Activated CD4-positive, alpha-beta T cell treated with anti-CD3 and anti-CD28 coated beads, Interleukin-2, amount 10 ng/mL, durations not matched to agents 24 days and 14 days (primary cell): ENCODE measurements at regions not wholly inside any gene's neighbourhood (a gene's known extent, or its start where the extent isn't known, plus 50 kb on each side); places are given as distances from the start of the nearest gene placed in this dataset.

Experiments used
- DNase-seq: peaks from one replicate; pipeline ENCODE4 v3.0.0; 2022
- H3K27ac Mint-ChIP-seq: one replicate; pipeline ENCODE4 v1.8.0; 2022; ENCODE audit warnings: mild to moderate bottlenecking, mixed read lengths
- H3K27me3 Mint-ChIP-seq: one replicate; pipeline ENCODE4 v1.8.0; 2022; ENCODE audit warnings: mixed read lengths
- H3K36me3 Mint-ChIP-seq: one replicate; pipeline ENCODE4 v1.8.0; 2022; ENCODE audit warnings: low read depth, mild to moderate bottlenecking, mixed read lengths
- H3K4me1 Mint-ChIP-seq: one replicate; pipeline ENCODE4 v1.8.0; 2021; ENCODE audit warnings: mixed read lengths
- H3K4me3 Mint-ChIP-seq: one replicate; pipeline ENCODE4 v1.8.0; 2022; ENCODE audit warnings: mild to moderate bottlenecking, moderate library complexity, mixed read lengths
- H3K9me3 Mint-ChIP-seq: one replicate; pipeline ENCODE4 v1.8.0; 2021; ENCODE audit warnings: mixed read lengths
- intact Hi-C: fragments of 100-400 bp; cut with micrococcal nuclease; formaldehyde crosslinking; loops from one replicate; pipeline ENCODE4 v1.15.1; 2023

DNA sequence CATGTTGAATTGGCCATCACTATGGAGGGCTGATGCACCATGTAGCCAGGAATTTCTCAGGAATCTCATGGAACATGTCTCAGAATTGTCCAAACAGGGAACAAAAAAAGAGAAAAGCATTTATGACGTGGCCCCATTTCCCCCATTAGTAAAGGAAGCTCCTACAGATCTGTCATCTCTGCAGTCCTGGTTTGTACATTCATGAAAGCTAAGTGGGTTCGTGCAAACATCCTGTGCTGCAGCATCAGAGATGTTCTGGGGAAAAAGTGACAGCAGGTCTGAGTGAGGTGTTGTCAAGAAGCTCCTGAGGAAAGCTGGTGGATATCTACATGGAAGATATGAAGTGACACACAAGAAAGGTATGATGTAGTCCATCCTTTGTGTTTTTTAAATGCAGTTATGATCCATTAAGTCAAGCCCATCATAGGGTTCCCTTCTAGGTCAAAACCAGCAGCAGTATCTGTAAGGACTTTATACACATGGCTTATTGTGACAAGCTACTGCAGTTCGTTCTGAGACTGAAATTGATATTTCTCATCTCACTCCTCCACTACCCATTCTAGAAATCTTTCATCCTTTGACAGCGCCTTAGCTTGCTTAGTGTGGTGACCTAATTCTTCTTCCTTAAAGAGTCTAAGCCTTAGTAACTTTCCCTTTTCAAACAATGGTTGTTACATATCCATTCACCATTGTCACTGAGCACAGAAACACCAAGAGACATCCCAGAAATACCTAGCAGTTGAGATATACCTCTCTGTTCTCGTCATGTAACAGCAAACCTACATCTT lies 200.0 kb upstream of the TCF21 start:
- Mint-ChIP-seq H3K4me3 (no peak overlapping the region), H3K36me3 (no peaks in the 10 kb centered on the region), H3K9me3 (no peaks in the 10 kb centered on the region), H3K4me1 (no peaks in the 10 kb centered on the region), H3K27me3 (no peaks in the 10 kb centered on the region), H3K27ac (no peak overlapping the region)
- DNase-seq, result no peak
- intact Hi-C loops, result no loop called here

DNA sequence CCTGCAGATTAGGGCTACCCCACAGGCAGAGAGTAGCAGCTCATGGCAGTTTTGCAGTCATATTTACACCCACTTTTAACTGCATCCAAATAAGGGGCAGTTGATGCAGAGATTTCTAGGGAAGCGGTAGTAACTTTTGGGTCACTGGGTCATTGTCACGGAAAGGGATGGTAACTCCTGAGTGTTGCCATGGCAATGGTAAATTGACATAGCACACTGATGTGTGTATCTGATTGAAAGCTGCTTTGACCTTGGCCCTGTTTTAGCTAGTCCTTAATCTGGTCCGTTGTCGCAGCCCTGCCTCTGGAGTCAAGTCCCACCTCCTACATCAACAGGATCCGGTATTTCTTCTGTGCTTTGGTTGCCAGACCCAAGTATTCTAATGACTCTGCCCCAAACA lies 199.1 kb upstream of the TCF21 start:
- H3K4me3 Mint-ChIP-seq, result no peak overlapping the region
- no peaks in the 10 kb centered on the region for H3K4me1 Mint-ChIP-seq
- no peak for DNase-seq
- no peaks in the 10 kb centered on the region for H3K36me3 Mint-ChIP-seq
- H3K27me3 Mint-ChIP-seq, result no peaks in the 10 kb centered on the region
- H3K9me3 Mint-ChIP-seq, result no peaks in the 10 kb centered on the region
- no peak overlapping the region for H3K27ac Mint-ChIP-seq
- intact Hi-C loops, result no loop called here

DNA sequence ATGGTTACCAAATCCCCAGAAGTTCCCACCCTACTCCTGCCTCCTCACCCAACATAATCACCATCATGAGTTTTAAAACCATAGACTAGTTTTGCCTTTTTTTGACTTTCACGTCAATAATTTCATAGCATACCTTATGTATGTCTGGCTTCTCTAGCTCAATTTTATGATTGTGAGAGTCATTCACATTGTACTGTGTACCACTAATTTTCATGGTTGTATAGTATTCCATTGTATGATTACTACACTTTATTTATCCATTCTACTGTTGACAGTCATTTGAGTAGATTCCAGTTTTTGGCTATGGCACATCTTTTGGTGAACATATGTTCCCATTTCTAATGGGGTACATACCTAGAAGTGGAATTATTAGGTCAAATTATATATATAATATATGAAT lies 195.3 kb upstream of the TCF21 start:
- H3K36me3 Mint-ChIP-seq, result no peaks in the 10 kb centered on the region
- H3K4me3 Mint-ChIP-seq, result no peak overlapping the region
- H3K4me1 Mint-ChIP-seq, result no peaks in the 10 kb centered on the region
- H3K27ac Mint-ChIP-seq, result no peak overlapping the region
- no peak for DNase-seq
- intact Hi-C loops, result no loop called here
- H3K9me3 Mint-ChIP-seq, result no peaks in the 10 kb centered on the region
- H3K27me3 Mint-ChIP-seq, result no peaks in the 10 kb centered on the region

DNA sequence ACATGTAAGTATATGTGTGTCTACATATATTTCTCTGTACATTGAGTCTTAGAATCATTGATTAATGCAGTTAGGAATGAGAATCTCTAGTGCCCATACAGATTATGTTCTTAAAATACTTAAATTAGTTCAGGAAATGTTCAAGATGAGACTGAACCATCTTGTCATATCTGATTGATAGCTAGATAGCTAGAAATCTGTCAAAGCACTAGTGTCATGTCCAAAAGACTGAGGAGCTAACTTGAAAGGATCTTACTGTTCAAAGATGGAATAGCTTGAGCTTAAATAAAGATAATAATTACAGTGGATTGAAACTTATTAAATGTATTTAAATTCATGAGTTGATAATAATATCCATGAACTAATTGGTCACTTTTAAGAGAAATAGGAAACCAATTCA lies 191.7 kb upstream of the TCF21 start:
- no peak for DNase-seq
- Mint-ChIP-seq H3K27me3 (peaks cover 15% of the 10 kb centered on the region), H3K36me3 (no peaks in the 10 kb centered on the region), H3K27ac (no peak overlapping the region), H3K9me3 (no peaks in the 10 kb centered on the region), H3K4me1 (no peaks in the 10 kb centered on the region), H3K4me3 (no peak overlapping the region)
- intact Hi-C loops, result no loop called here

DNA sequence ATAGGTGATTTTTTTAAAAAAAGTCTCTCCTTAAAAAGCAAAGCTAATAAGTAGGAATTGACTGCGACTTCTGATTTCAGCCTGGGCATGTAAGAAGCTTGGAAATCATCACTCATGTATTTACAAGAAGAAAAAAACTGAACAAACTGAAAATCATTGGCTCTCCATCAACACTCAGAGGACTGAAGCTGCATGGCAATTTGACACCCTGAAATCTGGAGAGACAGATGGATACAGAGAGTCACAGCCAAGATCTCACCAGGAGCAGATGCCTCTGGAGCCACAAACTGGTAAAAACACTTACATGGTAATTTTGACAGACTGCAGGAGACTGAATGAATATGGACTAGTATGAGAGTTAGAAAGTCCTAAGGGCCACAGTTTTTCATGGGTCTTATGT lies 191.2 kb upstream of the TCF21 start:
- no peaks in the 10 kb centered on the region for H3K36me3 Mint-ChIP-seq

DNA sequence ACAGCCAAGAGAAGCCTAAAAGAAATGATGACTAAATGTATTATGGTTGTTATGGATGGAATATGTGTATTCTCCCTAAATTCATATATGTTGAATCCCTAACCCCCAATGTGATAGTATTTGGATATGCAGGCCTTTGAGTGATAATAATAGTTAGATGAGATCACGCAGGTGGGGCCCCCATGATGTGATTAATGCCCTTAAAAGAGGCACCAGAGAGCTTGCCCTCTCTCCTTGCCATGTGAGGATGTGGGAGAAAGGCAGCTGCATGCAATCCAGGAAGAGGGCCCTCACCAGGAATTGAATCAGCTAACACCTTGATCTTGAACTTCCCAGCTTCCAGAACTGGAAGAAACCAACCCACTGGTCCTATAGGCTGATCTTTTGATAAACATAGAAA lies 190.6 kb upstream of the TCF21 start:
- no peak overlapping the region for H3K27ac Mint-ChIP-seq
- H3K9me3 Mint-ChIP-seq, result no peaks in the 10 kb centered on the region
- H3K4me1 Mint-ChIP-seq, result no peaks in the 10 kb centered on the region
- intact Hi-C loops, result no loop called here
- H3K4me3 Mint-ChIP-seq, result no peak overlapping the region
- no peaks in the 10 kb centered on the region for H3K36me3 Mint-ChIP-seq
- peaks cover 15% of the 10 kb centered on the region for H3K27me3 Mint-ChIP-seq
- no peak for DNase-seq

More for the DNA sequence above, 191.2 kb upstream of the TCF21 start:
- H3K4me1 Mint-ChIP-seq, result no peaks in the 10 kb centered on the region
- no peak overlapping the region for H3K4me3 Mint-ChIP-seq
- intact Hi-C loops, result no loop called here
- DNase-seq, result no peak
- H3K27ac Mint-ChIP-seq, result no peak overlapping the region
- no peaks in the 10 kb centered on the region for H3K9me3 Mint-ChIP-seq
- peaks cover 15% of the 10 kb centered on the region for H3K27me3 Mint-ChIP-seq

DNA sequence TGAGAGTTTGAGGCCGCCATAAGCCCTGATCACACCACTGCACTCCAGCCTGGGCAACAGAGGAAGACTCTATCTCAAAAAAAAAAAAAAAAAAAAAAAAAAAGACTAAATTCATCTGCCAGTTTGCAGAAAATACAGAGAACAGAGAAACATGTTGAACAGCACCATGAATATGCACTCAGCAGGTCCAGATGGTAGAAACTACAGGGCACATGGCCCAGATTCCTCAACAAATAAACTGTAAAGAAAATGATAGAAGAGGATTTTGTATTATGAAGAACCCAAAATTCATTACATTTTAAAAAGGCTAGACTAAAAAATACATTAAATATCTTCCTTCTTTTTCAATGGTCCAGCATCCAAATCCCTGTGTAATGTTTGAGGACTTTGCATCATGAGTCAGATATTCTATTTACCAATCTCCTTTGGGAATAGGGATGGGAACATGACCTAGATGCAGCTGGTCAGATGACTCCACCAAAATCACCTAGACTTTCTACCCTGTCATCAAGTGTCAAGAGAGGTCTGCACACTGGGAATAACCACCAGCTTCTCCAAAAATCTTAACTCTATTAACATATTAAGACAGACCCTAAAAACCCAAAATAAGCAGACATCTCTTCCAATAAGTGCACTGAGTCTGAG lies 189.1 kb upstream of the TCF21 start:
- Mint-ChIP-seq H3K9me3 (no peaks in the 10 kb centered on the region), H3K27me3 (peaks cover 17% of the 10 kb centered on the region), H3K27ac (no peak overlapping the region), H3K4me3 (no peak overlapping the region), H3K36me3 (no peaks in the 10 kb centered on the region), H3K4me1 (no peaks in the 10 kb centered on the region)
- no peak for DNase-seq
- intact Hi-C loops, result no loop called here

DNA sequence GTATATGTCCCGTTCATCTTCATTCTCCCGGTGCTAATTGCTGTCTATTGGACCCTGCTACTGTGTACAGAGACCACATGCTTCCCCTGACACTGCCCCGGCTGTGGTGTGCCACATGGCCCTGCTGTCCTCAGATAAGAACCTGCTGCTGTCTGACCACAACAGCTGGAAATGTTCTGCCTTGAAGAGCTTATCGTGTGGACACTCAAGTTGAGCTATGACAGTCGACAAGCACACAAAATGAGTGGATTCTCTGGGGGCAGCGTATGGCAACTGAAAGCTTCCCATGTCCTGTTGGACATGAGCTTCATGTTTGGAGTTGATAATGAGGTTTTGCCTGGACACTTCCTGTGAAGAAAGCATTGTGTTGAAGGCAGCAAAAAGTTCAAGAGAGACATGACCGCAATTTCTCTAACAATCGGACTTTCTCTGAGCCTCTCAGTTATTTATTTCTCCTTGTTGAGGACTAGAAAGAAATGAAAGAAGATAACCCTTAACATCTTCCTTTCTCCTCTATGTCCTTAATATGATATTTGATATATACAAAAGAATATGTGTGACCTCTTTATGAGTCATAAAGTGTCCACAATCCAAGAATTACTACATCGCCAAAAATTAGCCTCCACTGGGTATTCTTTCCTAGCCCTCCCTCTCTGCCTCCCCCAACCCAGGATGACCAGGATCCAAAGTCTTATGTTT lies 187.1 kb upstream of the TCF21 start:
- H3K27me3 Mint-ChIP-seq, result peaks cover 21% of the 10 kb centered on the region
- H3K4me3 Mint-ChIP-seq, result no peak overlapping the region
- H3K27ac Mint-ChIP-seq, result no peak overlapping the region
- H3K36me3 Mint-ChIP-seq, result no peaks in the 10 kb centered on the region
- intact Hi-C loops, result no loop called here
- H3K9me3 Mint-ChIP-seq, result no peaks in the 10 kb centered on the region
- no peak for DNase-seq
- no peaks in the 10 kb centered on the region for H3K4me1 Mint-ChIP-seq

DNA sequence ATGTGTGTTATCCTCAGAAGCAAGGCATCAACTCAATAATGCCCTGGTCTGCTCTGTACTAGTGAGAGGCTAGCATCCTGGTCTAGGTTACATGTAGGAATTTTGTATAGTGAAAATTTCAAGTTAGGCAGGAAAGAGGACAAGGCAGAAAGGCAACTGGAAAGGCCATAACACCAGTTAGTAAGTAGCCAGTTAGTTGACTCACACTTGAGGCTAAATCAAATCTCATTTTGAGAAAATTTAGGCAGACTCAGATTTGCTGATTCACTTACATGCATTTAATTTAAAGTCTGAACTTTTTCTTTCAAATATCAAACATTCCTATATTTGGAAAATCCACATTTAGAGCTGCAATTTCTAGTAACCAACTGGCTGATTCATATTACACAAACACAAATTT lies 184.5 kb upstream of the TCF21 start:
- peaks cover 23% of the 10 kb centered on the region for H3K27me3 Mint-ChIP-seq
- H3K36me3 Mint-ChIP-seq, result no peaks in the 10 kb centered on the region
- intact Hi-C loops, result no loop called here
- no peaks in the 10 kb centered on the region for H3K9me3 Mint-ChIP-seq
- peaks cover 2% of the 10 kb centered on the region for H3K4me1 Mint-ChIP-seq
- H3K4me3 Mint-ChIP-seq, result no peak overlapping the region
- DNase-seq, result no peak
- H3K27ac Mint-ChIP-seq, result no peak overlapping the region

DNA sequence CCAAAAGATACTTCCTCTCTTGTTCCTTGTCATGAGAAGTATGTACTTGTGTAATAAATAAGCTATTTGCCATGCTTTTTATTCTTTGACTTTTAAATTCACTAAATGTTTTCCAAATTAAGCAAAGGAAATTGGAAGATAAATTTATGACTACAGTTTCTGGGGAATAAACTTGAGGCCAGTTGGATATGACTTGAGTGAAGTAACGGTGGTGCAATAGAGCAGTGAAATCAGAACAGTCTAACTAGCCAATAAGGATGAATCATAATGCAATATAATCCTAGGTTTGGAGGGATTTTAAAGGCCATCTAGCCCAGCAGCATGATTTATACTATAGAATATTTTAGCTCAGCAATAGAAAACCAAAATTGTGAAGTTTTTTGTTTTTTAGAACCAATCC lies 183.8 kb upstream of the TCF21 start:
- Mint-ChIP-seq H3K4me3 (no peak overlapping the region), H3K27me3 (peaks cover 22% of the 10 kb centered on the region), H3K9me3 (no peaks in the 10 kb centered on the region), H3K36me3 (no peaks in the 10 kb centered on the region), H3K4me1 (peaks cover 2% of the 10 kb centered on the region), H3K27ac (no peak overlapping the region)
- no peak for DNase-seq
- intact Hi-C loops, result no loop called here

DNA sequence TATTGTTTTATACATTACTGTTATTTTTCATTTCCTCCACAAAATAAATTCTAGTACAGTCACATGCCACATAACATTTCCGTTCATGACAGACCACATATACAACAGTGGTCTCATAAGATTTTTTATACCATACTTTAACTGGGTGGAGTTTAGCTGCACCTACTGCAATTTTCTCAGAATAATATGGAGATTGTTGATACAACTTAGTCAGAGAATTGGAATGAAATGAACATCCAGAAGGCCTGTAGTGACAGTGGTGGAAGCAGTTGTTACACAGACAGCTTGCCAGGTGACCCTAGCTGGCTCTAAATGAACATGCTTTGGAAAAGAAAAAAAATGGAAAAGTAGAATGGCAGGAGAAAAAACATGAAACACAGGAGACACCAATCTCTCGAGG lies 183.2 kb upstream of the TCF21 start:
- H3K9me3 Mint-ChIP-seq, result no peaks in the 10 kb centered on the region
- H3K27me3 Mint-ChIP-seq, result peaks cover 18% of the 10 kb centered on the region
- no peak overlapping the region for H3K4me3 Mint-ChIP-seq
- H3K27ac Mint-ChIP-seq, result no peak overlapping the region
- DNase-seq, result no peak
- peaks cover 2% of the 10 kb centered on the region for H3K4me1 Mint-ChIP-seq
- no peaks in the 10 kb centered on the region for H3K36me3 Mint-ChIP-seq
- intact Hi-C loops, result no loop called here

DNA sequence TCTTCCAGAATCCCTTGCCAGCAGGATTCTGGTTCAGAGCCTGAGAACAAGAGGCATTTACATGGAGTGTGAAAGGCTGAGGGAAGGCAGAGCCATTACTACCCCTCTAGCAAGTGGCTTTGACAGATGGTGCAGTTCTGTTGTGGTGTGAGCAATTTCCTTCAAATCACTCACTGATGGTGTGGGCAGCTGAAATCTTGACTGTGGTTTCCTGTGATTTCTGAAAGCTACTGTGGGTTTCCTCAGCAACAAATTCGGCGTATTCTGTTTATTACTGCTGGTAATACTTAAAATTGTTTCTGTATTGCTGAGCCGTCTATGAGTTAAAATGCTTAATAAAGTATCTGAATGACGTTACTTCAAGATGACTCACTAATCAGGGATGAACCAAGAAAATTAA lies 181.5 kb upstream of the TCF21 start:
- no peak for DNase-seq
- peaks cover 2% of the 10 kb centered on the region for H3K4me1 Mint-ChIP-seq
- no peaks in the 10 kb centered on the region for H3K9me3 Mint-ChIP-seq
- intact Hi-C loops, result no loop called here
- no peak overlapping the region for H3K27ac Mint-ChIP-seq
- no peaks in the 10 kb centered on the region for H3K36me3 Mint-ChIP-seq
- no peak overlapping the region for H3K4me3 Mint-ChIP-seq
- peaks cover 7% of the 10 kb centered on the region for H3K27me3 Mint-ChIP-seq

DNA sequence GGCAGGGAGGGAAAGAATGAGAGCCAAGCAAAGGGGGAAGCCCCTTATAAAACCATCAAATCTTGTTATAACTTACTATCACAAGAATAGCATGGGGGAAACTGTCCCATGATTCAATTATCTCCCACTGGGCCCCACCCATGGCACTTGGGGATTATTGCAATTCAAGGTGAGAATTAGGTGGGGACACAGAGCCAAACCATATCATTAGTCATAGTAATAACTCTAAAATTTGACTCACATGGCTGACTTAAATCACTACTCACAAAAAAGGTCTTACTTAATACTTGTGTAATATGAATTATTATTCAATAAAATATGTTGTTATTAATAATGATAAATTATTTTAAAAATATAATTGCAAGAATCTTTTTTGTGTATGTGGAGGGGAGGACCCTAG lies 178.1 kb upstream of the TCF21 start:
- intact Hi-C loops, result no loop called here
- H3K27ac Mint-ChIP-seq, result no peak overlapping the region
- no peak for DNase-seq
- H3K4me3 Mint-ChIP-seq, result no peak overlapping the region
- H3K27me3 Mint-ChIP-seq, result peaks cover 6% of the 10 kb centered on the region
- no peaks in the 10 kb centered on the region for H3K36me3 Mint-ChIP-seq
- no peaks in the 10 kb centered on the region for H3K9me3 Mint-ChIP-seq
- peaks cover 2% of the 10 kb centered on the region for H3K4me1 Mint-ChIP-seq

DNA sequence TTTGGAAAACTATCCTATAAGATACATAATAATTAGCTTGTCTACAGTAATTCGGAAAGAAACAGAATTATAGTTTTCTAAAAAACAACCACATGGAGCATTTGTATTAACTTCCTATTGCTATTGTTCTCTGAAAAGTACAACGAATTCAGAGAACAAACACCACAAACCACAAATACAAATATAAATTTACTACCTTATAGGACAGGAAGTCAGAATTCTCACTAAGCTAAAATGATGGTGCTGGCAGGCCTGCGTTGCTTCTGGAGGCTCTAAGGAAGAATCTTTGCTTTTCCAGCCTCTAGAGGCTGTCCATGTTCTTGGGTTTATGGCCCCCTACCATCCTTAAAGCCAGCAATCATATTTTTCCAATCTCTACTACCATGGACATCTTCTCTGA lies 173.6 kb upstream of the TCF21 start:
- DNase-seq, result no peak
- Mint-ChIP-seq H3K4me1 (no peaks in the 10 kb centered on the region), H3K4me3 (no peak overlapping the region), H3K9me3 (no peaks in the 10 kb centered on the region), H3K27me3 (peaks cover 6% of the 10 kb centered on the region), H3K36me3 (no peaks in the 10 kb centered on the region), H3K27ac (no peak overlapping the region)
- intact Hi-C loops, result no loop called here
